ENCODE measurements at regions not wholly inside any gene's neighbourhood (a gene's known extent, or its start where the extent isn't known, plus 50 kb on each side); places are given as distances from the start of the nearest gene placed in this dataset.
"Not testable (repeated sequence)": the region's sequence is repeated elsewhere in the genome, so short reads cannot be mapped to it uniquely, and the experiment has no call there.

- FAIRE-seq (no peak), DNase-seq (ENCODE audit: low read depth in 1 of 2, low spot score in 1 of 2) (peak in 1 of 2 experiments; percentile 6), ATAC-seq (no peak)
- Histone ChIP-seq H3K9me3 (no peaks in the 10 kb centered on the region), H3K4me2 (no peak overlapping the region), H3K4me1 (no peaks in the 10 kb centered on the region), H3K4me3 (no peak overlapping the region), H3K27ac (no peak overlapping the region)
- no peak for TF ChIP-seq CHD2 (IDR thresholded peaks at IDR 0.05; ENCODE audit: low read length, partially characterized antibody)
- TF ChIP-seq NPAS2 (CRISPR knock-in tag; IDR thresholded peaks at IDR 0.05; ENCODE audit: borderline replicate concordance) = no peak
- no peak for TF ChIP-seq GATA3 (IDR thresholded peaks at IDR 0.05; ENCODE audit: borderline replicate concordance)
- TF ChIP-seq TP53 (CRISPR knock-in tag; IDR thresholded peaks at IDR 0.05) = no peak
- TF ChIP-seq ZNF302 (CRISPR knock-in tag; IDR thresholded peaks at IDR 0.05) = no peak
- TF ChIP-seq HEYL (CRISPR knock-in tag; IDR thresholded peaks at IDR 0.05) = no peak
- no peak for TF ChIP-seq MAX (IDR thresholded peaks at IDR 0.05)
- no peak for TF ChIP-seq CBX2 (IDR thresholded peaks at IDR 0.05; ENCODE audit: borderline replicate concordance, low read depth)
- 8% methylated on average over 6 of the region's 6 CpGs for WGBS (ENCODE audit: missing lambda C conversion rate)
- ChIA-PET POLR2A (no interaction called here), CTCF (no interaction called here)
Observed at GRCh38 chr3:70614111-70614510, 301.7 kb upstream of the MDFIC2 start.

GRCh38 chr3:70612920-70613319 is 300.5 kb upstream of the MDFIC2 start:
- Histone ChIP-seq H3K9me3 (no peaks in the 10 kb centered on the region), H3K4me3 (no peak overlapping the region), H3K4me2 (no peak overlapping the region), H3K4me1 (no peaks in the 10 kb centered on the region), H3K27ac (no peak overlapping the region)
- 72% methylated on average over 11 of the region's 11 CpGs for WGBS (ENCODE audit: missing lambda C conversion rate)
- ATAC-seq (no peak), DNase-seq (ENCODE audit: low read depth in 1 of 2, low spot score in 1 of 2) (no peak), FAIRE-seq (no peak)
- ChIA-PET CTCF (interaction anchor here (1.0 kb wide), 1 partner anchor 11 kb away, joined by 4 read pairs; no protein-coding TSS in a partner anchor), POLR2A (no interaction called here)
- no peak for TF ChIP-seq POLR2A (IDR thresholded peaks at IDR 0.05; ENCODE audit: low read length)
- TF ChIP-seq CEBPB (IDR thresholded peaks at IDR 0.05) = no peak
- TF ChIP-seq ELK1 (IDR thresholded peaks at IDR 0.05; ENCODE audit: low read depth, low read length) = no peak
- TF ChIP-seq BHLHE40 (IDR thresholded peaks at IDR 0.05; ENCODE audit: low read depth, low read length) = no peak
- no peak for TF ChIP-seq E2F6 (IDR thresholded peaks at IDR 0.05; ENCODE audit: borderline replicate concordance, low read depth)
- no peak for TF ChIP-seq MAZ (IDR thresholded peaks at IDR 0.05; ENCODE audit: borderline replicate concordance, low read depth, low read length)
- no peak for TF ChIP-seq CHD2 (IDR thresholded peaks at IDR 0.05; ENCODE audit: low read length, partially characterized antibody)
- no peak for TF ChIP-seq NPAS2 (CRISPR knock-in tag; IDR thresholded peaks at IDR 0.05; ENCODE audit: borderline replicate concordance)
- TF ChIP-seq HDAC2 (IDR thresholded peaks at IDR 0.05) = no peak
- no peak for TF ChIP-seq EHF (CRISPR knock-in tag; IDR thresholded peaks at IDR 0.05)

GRCh38 chr3:70611667-70612277 is 299.3 kb upstream of the MDFIC2 start:
- H3K4me1 ChIP-seq; ATAC-seq; H3K4me3 ChIP-seq; H3K27ac ChIP-seq; POLR2A ChIA-PET; DNase-seq (ENCODE audit: low read depth in 1 of 2, low spot score in 1 of 2); FAIRE-seq; H3K4me2 ChIP-seq; H3K9me3 ChIP-seq: not testable (repeated sequence)
- WGBS (ENCODE audit: missing lambda C conversion rate) = 75% methylated on average over 22 of the region's 25 CpGs
- CTCF ChIA-PET = interaction anchor here (0.6 kb wide), 1 partner anchor 20 kb away, joined by 3 read pairs; no protein-coding TSS in a partner anchor

- Histone ChIP-seq H3K4me1 (no peaks in the 10 kb centered on the region), H3K4me2 (no peak overlapping the region), H3K9me3 (no peaks in the 10 kb centered on the region), H3K4me3 (no peak overlapping the region), H3K27ac (no peak overlapping the region)
- ChIA-PET POLR2A (no interaction called here), CTCF (no interaction called here)
- ATAC-seq (no peak), DNase-seq (ENCODE audit: low read depth in 1 of 2, low spot score in 1 of 2) (no peak), FAIRE-seq (no peak)
- TF ChIP-seq RCOR1 (IDR thresholded peaks at IDR 0.05; ENCODE audit: low read depth, low read length) (no peak), E2F6 (IDR thresholded peaks at IDR 0.05; ENCODE audit: borderline replicate concordance, low read depth) (no peak), CBX2 (IDR thresholded peaks at IDR 0.05; ENCODE audit: borderline replicate concordance, low read depth) (no peak), HOXB5 (CRISPR knock-in tag; IDR thresholded peaks at IDR 0.05) (no peak), GATA3 (IDR thresholded peaks at IDR 0.05; ENCODE audit: borderline replicate concordance) (no peak), TP53 (CRISPR knock-in tag; IDR thresholded peaks at IDR 0.05) (no peak), EP300 (IDR thresholded peaks at IDR 0.05) (no peak), CHD2 (IDR thresholded peaks at IDR 0.05; ENCODE audit: low read length, partially characterized antibody) (no peak)
Observed at GRCh38 chr3:70608434-70608833, 296.0 kb upstream of the MDFIC2 start.

All from A549 (cell line).